ENCODE measurements at regions not wholly inside any gene's neighbourhood (a gene's known extent, or its start where the extent isn't known, plus 50 kb on each side); places are given as distances from the start of the nearest gene placed in this dataset.

DNA sequence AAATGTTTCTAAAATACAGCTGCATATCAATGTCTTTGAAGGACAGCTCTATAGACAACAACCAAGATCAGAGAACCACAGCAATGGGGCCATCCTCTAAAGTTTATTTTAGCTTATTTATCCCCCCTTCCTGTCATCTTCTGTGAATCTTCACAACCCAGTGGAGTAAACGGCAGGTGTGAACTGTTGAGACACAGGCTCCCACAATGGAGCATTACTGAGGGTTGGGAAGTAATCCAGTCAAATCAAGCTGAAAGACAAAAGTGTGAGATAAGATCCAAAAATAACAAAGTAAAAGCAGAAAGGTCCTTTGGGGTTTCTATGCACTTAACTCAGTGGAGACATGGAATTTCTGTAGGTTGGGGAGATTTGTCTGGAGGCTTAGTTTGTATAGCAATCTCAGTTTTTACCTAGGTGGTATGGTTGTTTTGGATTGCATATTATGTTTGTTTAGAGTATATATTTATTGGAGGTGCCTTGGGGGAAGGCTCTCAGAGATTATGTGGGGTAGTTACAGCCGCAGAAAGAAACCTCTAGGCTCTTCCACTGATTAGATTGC is 286.9 kb upstream of the ADGRL2 start:
- H3K27ac ChIP-seq, result no peak overlapping the region
- H3K9me3 ChIP-seq (replicated peaks in 1 of 3), result no peaks in the 10 kb centered on the region
- 79 to 88% (median 86%) methylated on average over 2 of the region's 2 CpGs for WGBS, 4 donors

DNA sequence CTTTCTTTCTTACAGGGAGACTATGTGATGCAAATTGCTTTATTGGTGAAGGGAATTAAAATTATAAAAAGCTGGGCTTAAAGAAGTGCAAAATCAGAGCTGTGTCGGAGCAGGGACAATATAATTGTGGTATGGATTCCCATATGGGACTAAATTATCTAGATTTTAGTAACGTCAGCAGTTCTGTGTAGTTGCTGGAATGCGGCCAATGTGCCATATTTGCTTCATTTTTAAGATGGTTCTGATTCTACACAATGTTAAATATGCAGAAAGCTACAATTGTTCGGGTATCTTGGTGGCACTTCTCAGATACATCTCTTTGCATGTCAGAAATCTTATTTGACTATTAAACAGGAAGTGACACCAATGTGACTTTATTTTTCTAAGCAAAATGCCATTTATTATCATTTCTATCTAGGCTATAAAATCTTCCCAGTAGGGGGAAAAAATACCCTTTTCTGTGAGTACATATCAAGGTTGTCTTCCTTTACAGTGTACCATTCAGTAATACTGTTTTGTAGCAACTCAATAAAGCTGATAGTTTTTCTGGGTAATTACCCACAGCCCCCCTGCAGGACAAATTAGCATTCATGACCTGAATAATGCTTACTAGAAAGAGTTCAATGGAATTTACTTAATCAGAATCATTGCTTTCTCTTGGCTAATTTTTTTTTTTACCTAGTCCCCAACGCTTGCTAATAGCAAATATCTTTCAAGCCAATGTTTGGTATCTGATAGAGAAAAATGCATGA is 288.3 kb upstream of the ADGRL2 start:
- TF ChIP-seq POLR2A (IDR thresholded peaks at IDR 0.05), result no peak
- TF ChIP-seq CTCF (IDR thresholded peaks at IDR 0.05), result no peak
- H3K36me3 ChIP-seq (replicated peaks in 1 of 2), result no peaks in the 10 kb centered on the region

More for the DNA sequence above, 286.9 kb upstream of the ADGRL2 start:
- intact Hi-C loops (cut with DNase I), result no loop called here
- Histone ChIP-seq H3K36me3 (replicated peaks in 1 of 2) (no peaks in the 10 kb centered on the region), H3K4me1 (replicated peaks in 1 of 2) (no peaks in the 10 kb centered on the region), H3K4me3 (no peak overlapping the region), H3K27me3 (no peaks in the 10 kb centered on the region)
- no peak for TF ChIP-seq CTCF (IDR thresholded peaks at IDR 0.05)
- TF ChIP-seq POLR2A (IDR thresholded peaks at IDR 0.05), result no peak
- DNase-seq, result no peak

DNA sequence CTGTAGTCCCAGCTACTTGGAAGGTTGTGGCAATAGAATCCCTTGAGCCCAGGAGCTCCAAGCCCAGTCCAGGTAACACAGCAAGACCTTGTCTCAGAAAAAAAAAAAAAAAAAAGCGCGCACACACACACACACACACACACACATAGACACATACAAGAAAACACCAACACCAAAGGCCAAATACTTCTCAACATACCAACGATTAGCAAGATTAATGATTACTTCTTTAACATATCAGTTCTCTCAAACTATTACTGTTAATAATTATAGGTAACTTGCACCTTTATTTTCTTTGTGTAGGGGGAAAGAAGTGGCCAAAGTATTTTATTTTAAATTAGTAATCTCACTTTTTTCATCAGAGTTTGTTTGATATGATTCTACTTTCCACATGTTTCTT is 289.5 kb upstream of the ADGRL2 start:
- H3K27ac ChIP-seq, result no peak overlapping the region
- no peak overlapping the region for H3K4me3 ChIP-seq
- DNase-seq, result no peak
- no peaks in the 10 kb centered on the region for H3K4me1 ChIP-seq (replicated peaks in 1 of 2)
- H3K36me3 ChIP-seq (replicated peaks in 1 of 2), result no peaks in the 10 kb centered on the region
- no peaks in the 10 kb centered on the region for H3K27me3 ChIP-seq
- 79 to 96% (median 88%) methylated on average over 3 of the region's 3 CpGs for WGBS, 4 donors
- H3K9me3 ChIP-seq (replicated peaks in 1 of 3), result no peaks in the 10 kb centered on the region
- TF ChIP-seq POLR2A (IDR thresholded peaks at IDR 0.05) (no peak), CTCF (IDR thresholded peaks at IDR 0.05) (no peak)
- intact Hi-C loops (cut with DNase I), result no loop called here

More for the DNA sequence above, 288.3 kb upstream of the ADGRL2 start:
- no peaks in the 10 kb centered on the region for H3K27me3 ChIP-seq
- no peak for DNase-seq
- 81 to 86% (median 83%) methylated on average over 5 of the region's 5 CpGs for WGBS, 4 donors
- intact Hi-C loops (cut with DNase I), result no loop called here
- no peaks in the 10 kb centered on the region for H3K4me1 ChIP-seq (replicated peaks in 1 of 2)
- no peak overlapping the region for H3K4me3 ChIP-seq
- no peaks in the 10 kb centered on the region for H3K9me3 ChIP-seq (replicated peaks in 1 of 3)
- H3K27ac ChIP-seq, result no peak overlapping the region

DNA sequence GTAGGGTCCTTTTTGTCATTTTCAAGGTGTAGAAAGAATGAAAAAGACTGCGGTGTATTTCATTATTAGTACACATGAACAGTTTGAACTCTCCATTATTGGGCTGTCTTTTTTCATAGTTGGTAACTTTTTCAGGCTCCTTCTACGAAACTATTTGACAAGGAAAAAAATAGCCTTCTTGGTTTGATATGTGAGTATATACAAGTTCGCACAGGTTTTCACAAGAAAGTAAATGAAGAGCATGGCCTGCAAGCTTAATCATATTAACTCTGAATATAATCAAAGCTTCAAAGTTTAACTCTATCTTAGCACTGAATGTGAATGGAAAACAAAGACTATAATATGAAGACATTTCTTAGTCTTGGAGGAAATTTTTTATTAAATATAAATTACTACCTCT is 290.0 kb upstream of the ADGRL2 start:
- H3K36me3 ChIP-seq (replicated peaks in 1 of 2), result no peaks in the 10 kb centered on the region
- no peak for TF ChIP-seq POLR2A (IDR thresholded peaks at IDR 0.05)
- no peak for TF ChIP-seq CTCF (IDR thresholded peaks at IDR 0.05)
- no peak for DNase-seq
- H3K9me3 ChIP-seq (replicated peaks in 1 of 3), result no peaks in the 10 kb centered on the region
- H3K4me1 ChIP-seq (replicated peaks in 1 of 2), result no peaks in the 10 kb centered on the region
- 90 to 96% (median 95%) methylated on average over 3 of the region's 3 CpGs for WGBS, 4 donors
- no peaks in the 10 kb centered on the region for H3K27me3 ChIP-seq
- no peak overlapping the region for H3K27ac ChIP-seq
- no peak overlapping the region for H3K4me3 ChIP-seq
- intact Hi-C loops (cut with DNase I), result no loop called here

All from adrenal gland (tissue), 9 donors.